GM10266 (cell line): ENCODE measurements at regions not wholly inside any gene's neighbourhood (a gene's known extent, or its start where the extent isn't known, plus 50 kb on each side); places are given as distances from the start of the nearest gene placed in this dataset.

Experiments used
- DNase-seq: peaks from one replicate; pipeline ENCODE4 v3.0.0; 2012; ENCODE audit errors: extremely low spot score
- CTCF ChIP-seq: IDR thresholded peaks from 2 replicates; pipeline ENCODE4 v1.5.1; 2012; ENCODE audit warnings: mild to moderate bottlenecking, low read depth; ENCODE audit not compliant: control insufficient read depth, insufficient read depth; ENCODE audit errors: missing control alignments

DNA sequence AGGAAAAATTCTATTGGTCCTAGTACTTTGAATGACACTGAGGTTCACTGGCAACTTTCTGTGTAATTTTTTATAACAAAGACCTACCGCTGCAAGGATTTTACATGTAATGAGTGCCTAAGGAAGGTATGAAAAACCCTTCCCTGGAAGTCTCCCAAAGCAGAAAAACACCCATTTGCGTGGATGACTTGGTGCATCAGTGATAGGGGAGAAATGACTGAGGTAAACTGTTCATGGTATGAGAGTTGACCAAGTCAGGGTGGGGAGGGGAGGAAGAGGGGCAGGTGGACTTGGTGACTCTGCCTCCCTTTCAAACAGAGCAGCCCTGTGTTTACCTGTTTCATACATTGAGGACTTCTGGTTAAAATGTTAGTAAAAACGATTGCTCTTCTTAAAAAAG is 78.8 kb upstream of the IPO9 start:
- no peak for TF ChIP-seq CTCF
- DNase-seq: no peak

DNA sequence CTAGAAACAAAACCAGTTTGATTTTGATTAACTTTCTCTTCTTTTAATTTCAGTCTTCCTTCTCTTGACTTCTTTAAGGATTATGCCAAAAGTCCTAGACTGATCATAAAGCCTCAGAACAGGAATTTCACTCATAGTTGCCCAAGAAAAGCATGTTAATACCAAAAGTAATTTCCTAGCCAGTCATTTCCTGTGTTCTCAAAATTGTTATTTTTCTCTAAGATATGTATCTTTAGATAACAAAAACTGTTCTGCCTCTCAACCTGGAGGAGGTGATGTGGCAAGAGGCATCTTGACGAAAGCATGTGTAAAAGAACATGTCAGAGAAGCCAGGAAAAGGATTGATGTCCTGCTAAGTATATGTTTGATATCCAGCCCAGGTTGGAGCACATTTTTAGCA is 78.0 kb upstream of the IPO9 start:
- no peak for DNase-seq
- TF ChIP-seq CTCF: no peak

DNA sequence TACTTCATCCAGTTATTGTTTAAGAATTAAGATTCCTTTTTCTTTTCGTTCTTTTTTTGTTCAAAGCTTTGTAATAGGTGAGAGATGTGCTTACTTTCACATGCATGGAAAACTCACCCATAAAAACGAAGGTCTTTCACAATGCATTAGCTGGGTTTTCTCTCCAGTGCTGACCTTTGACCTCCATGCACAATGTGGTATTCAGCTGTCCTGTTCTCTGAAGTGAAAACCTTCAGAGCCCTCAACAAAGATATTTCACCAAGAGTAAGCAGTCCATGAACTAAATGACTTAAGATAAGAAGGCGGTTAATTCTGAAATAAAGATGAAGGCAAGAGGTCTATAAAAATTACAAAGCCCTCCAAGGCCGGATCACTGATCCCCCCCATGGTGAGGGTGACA is 77.1 kb upstream of the IPO9 start:
- no peak for DNase-seq
- TF ChIP-seq CTCF: no peak

DNA sequence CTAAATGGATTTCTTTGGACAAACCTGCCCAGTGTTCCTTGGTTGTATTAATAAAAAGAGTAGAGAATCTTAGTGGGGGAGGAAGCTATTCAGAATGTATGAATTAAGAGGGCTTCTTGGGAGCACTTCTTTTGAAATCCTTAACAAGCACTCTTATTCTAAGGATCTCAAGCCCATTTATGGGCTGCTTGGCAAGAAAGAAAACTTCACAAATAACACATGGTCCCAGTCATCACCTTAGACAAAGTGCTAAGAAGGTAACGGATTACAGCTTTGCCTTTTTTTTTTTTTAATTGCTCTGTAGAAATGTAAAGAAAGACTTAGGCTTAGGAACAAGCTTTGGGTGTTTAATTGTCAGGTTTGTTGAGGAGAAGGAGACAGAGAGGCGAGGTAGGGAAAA is 76.6 kb upstream of the IPO9 start:
- no peak for TF ChIP-seq CTCF
- no peak for DNase-seq

- TF ChIP-seq CTCF: no peak
- DNase-seq: no peak
These were observed 75.5 kb upstream of the IPO9 start for GRCh38 chr1:201753492-201753891.

DNA sequence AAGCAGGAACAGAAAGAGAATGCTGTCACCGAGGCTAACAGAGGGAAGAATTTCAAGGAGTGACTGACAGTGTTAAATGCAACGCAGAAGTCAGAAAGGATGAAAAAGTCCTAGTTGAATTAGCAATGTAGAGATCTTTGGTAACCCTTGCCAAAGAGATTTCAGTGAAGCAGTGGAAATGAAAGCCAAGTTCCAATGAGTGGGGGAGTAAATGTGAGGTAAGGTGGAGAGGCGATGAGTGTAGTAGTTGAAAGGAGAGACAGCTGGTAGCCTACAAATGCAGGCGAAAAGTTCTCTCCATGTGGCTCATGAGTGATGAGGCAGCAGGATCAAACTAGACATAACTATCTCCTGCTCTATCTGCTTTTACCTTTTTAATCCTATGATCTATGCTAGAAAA is 74.6 kb upstream of the IPO9 start:
- no peak for TF ChIP-seq CTCF
- no peak for DNase-seq

DNA sequence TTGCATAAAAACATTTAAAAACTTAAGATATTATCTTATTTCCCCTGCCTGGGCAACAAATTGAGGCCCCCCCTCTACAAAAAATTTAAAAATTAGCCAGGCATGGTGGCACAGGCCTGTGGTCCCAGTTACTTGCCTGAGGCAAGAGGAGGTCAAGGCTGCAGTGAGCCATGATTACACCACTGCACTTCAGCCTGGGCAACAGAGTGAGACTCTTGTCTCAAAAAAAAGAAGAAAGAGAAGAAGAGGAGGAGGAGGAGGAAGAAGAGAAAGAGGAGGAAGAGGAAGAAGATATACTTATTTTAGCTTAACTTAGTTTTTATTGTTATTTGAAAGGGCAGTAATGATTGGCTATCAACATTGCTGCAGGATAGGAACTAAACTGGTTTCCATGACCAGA is 73.8 kb upstream of the IPO9 start:
- TF ChIP-seq CTCF: no peak
- no peak for DNase-seq
